Urinary bladder (tissue), 3 donors: ENCODE measurements at regions not wholly inside any gene's neighbourhood (a gene's known extent, or its start where the extent isn't known, plus 50 kb on each side); places are given as distances from the start of the nearest gene placed in this dataset.

Experiments used
- DNase-seq: peaks from one replicate; pipeline ENCODE4 v3.0.0-alpha.2; 2015; ENCODE audit errors: extremely low spot score
- H3K27ac ChIP-seq: one replicate; pipeline ENCODE4 v1.5.1; 2013; ENCODE audit warnings: low read depth, mild to moderate bottlenecking, moderate library complexity
- H3K36me3 ChIP-seq: one replicate; pipeline ENCODE4 v1.6.1; 2013; ENCODE audit warnings: mild to moderate bottlenecking, moderate library complexity; ENCODE audit not compliant: insufficient read depth
- H3K4me1 ChIP-seq: one replicate; pipeline ENCODE4 v1.6.1; 2013; ENCODE audit warnings: mild to moderate bottlenecking, moderate library complexity; ENCODE audit not compliant: insufficient read depth
- H3K4me3 ChIP-seq: one replicate; pipeline ENCODE4 v1.5.1; 2013; ENCODE audit warnings: low read depth, low read length
- WGBS: extraction: QIAGEN DNeasy Blood & Tissue Kit; methylation state at CpG from one replicate; pipeline ENCODE4 v1.1.7; 2013; 5-methylcytosine and 5-hydroxymethylcytosine counted together
- donor health status: healthy with polysubstance abuse.
- donor health status: healthy.

DNA sequence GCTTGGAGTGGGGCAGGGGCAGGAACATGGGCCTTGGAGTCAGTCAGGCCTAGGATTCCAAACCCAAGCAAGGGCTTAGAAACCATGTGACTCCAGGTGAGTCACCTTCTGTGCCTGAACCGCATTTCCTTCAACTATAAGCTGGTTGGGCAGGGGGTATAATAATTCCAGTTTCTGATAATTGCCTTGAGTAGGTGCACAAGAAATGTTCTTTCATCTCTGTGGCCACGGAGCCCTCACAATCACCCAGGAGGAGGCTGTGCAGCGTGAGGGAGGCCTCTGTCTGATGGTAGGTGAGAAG is 112.1 kb upstream of the HAAO start:
- Histone ChIP-seq H3K27ac (no peak overlapping the region), H3K4me1 (no peaks in the 10 kb centered on the region), H3K4me3 (no peak overlapping the region), H3K36me3 (no peaks in the 10 kb centered on the region)
- no peak for DNase-seq
- WGBS = 93% methylated on average over 3 of the region's 3 CpGs

DNA sequence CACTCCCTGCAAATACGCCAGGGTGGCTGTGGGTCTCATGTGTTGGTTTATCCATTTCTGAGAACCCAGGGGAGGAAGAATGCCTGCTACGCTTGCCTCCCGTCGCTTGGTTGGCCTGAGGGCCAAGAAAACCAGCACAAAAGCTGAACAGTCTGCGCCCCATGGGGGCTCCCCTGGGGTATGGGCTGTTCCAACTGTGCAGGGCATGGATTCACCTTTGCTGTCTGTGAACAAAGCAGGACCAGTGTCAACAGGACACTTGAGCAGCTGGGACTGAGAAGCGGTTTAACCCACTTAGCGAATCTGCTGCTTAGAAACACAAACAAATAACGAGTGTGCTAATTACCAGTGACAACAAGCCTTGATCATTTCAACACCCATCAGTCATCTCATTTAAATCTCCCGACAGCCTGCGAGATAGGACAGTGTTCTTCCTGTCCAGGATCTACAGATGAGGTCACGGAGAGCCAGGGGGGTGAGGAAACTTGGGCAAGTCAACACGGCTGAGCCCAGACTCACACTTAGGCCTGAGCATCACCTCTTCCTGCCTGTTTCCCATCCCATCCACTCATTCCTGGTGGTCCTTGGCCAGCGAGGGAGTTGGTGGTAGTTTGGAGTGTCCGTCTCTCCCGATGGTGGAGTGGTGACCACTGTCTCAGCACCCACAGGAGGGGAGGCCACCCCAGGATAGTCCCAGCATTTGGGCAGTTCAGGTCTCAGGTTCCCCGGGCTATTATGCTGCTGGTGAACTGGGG is 111.6 kb upstream of the HAAO start:
- WGBS = 88% methylated on average over 16 of the region's 16 CpGs
- no peak for DNase-seq
- Histone ChIP-seq H3K4me3 (no peak overlapping the region), H3K36me3 (no peaks in the 10 kb centered on the region), H3K27ac (no peak overlapping the region), H3K4me1 (no peaks in the 10 kb centered on the region)

DNA sequence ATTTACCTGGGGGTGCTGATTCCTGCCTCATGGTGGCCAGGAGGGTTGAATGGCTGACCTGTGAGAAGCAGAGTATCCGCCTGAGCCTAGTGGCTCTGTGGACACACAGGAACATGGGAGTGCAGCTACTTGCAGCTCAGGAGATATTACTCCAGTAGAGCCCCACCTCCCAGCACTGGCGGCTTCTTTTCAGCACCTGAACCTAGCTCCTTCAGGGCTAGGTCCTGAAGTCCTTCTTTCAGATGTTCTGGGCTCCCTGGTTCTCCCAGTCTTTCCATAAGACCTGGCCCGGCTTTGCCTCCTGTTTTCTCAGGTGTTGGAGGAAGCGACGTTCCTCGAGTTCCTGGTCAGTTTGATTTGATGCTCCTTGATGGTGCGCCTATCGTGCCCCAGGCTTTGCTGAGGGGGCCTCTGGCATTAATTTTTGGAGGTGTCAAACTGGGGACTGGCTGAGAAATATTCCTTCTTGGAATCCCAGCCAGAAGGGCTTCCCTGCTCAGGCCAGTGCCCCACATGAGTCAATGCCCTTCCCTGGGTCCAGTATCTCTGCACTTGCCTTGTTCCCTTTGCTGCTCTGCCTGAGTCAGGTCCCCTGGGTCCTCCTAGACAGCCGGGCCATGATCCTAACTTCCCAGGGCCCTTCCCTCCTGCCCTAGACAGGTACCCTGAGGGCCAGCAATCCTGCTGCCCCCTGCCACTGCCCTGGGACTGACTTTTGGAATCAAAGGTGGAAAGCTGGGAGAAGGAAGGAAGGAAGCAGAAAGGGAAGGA is 110.7 kb upstream of the HAAO start:
- Histone ChIP-seq H3K4me1 (no peaks in the 10 kb centered on the region), H3K27ac (no peak overlapping the region), H3K36me3 (no peaks in the 10 kb centered on the region), H3K4me3 (no peak overlapping the region)
- DNase-seq = no peak
- WGBS = 85% methylated on average over 9 of the region's 9 CpGs

DNA sequence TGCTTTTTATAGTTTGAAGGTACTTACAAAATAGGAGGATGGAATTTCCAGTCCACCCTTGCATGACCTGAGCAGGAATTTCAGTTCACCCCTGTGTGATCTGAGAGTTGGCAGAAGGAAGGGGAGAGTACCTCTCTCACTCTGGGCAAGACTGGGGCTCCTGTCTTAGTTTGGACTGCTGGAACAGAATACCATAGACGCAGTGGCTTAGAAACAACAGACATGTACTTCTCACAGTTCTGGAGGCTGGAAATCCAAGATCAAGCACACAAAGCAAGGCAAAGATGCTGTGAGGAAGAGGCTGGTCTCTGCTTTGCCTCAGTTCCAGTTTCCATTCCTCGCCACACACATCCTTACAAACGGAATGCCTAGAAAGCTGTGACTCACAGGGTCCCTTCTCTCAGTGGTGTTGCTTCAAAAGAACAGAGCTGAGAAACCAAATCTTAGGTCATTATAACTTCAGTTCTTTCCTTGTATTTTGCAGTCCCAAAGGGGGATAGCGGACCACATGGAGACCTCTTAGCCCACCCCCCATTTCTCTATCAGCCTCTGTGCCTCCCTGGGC is 108.8 kb upstream of the HAAO start:
- Histone ChIP-seq H3K36me3 (no peaks in the 10 kb centered on the region), H3K27ac (no peak overlapping the region), H3K4me3 (no peak overlapping the region), H3K4me1 (no peaks in the 10 kb centered on the region)
- whole genome bisulfite sequencing = 70% methylated on average over 4 of the region's 4 CpGs
- DNase-seq = no peak

DNA sequence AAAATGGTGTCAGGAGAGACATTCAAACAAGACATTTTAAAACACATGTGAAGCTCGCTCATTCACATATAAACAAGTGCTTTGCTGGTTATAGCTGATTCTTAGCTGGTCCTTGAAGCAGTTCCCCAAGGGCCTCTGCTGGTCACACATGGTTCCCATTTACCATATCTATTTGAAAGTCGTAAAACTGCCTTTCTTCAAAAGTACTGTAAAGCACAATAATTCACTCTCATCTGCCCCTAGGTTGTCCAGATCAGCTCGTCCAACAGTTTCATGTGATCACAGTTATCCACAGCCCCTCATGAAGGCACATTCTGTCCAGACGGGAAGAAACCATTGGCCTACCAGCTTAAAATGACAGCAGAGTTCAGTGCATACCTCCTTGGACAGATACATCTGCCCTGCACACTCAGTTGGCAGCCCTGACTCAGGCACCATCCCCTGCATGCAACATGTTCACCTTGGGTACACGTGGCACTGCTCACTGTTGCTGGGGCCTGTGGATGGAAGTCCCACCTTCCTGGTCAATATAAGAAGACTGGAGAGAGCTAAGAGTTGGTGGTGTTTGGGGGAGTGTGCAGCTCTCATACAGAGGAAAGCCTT is 108.0 kb upstream of the HAAO start:
- H3K4me1 ChIP-seq = no peaks in the 10 kb centered on the region
- no peak overlapping the region for H3K27ac ChIP-seq

DNA sequence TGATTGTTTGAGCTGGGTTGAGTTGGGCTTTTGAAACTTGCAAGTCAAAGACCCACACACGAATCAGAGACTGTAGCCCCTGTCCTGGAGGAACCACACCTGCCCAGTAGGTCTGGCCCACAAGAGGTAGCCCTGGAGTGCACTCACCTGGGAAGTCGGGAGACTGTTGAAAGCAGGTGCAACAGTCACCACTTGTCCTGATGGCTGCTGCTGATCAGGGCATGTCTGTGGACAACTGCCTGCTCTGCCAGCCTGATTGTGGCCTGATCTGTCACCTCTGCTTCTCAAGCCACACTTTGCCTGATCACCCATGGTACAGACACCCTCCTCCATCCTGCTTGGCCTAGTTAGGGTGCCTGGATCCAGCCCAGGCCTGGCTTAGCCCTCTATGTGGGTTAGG is 105.0 kb upstream of the HAAO start:
- Histone ChIP-seq H3K4me1 (no peaks in the 10 kb centered on the region), H3K4me3 (no peak overlapping the region), H3K36me3 (no peaks in the 10 kb centered on the region), H3K27ac (no peak overlapping the region)
- WGBS = 92% methylated on average over 2 of the region's 2 CpGs
- no peak for DNase-seq

More for the DNA sequence above, 108.0 kb upstream of the HAAO start:
- 67% methylated on average over 5 of the region's 5 CpGs for WGBS
- H3K4me3 ChIP-seq = no peak overlapping the region
- no peak for DNase-seq
- no peaks in the 10 kb centered on the region for H3K36me3 ChIP-seq

DNA sequence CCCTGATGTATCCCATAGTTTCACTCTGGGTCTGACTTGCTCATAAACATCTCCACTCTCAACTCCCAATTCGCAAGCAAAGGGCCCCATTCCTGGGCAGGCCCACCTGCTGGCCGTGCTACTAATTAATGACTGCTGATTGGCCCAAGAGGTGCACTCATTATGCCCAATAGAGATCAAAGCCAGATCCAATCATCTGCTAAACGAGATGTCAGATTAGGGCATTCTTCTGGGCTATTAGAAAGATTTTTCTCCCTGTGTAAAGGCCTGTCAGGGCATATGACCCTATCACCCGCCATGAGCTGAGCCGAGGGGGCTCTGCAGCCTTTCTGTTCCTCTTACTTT is 103.4 kb upstream of the HAAO start:
- DNase-seq = no peak
- H3K4me1 ChIP-seq = no peaks in the 10 kb centered on the region
- no peak overlapping the region for H3K27ac ChIP-seq
- H3K36me3 ChIP-seq = no peaks in the 10 kb centered on the region
- 93% methylated on average over 5 of the region's 5 CpGs for WGBS
- H3K4me3 ChIP-seq = no peak overlapping the region

DNA sequence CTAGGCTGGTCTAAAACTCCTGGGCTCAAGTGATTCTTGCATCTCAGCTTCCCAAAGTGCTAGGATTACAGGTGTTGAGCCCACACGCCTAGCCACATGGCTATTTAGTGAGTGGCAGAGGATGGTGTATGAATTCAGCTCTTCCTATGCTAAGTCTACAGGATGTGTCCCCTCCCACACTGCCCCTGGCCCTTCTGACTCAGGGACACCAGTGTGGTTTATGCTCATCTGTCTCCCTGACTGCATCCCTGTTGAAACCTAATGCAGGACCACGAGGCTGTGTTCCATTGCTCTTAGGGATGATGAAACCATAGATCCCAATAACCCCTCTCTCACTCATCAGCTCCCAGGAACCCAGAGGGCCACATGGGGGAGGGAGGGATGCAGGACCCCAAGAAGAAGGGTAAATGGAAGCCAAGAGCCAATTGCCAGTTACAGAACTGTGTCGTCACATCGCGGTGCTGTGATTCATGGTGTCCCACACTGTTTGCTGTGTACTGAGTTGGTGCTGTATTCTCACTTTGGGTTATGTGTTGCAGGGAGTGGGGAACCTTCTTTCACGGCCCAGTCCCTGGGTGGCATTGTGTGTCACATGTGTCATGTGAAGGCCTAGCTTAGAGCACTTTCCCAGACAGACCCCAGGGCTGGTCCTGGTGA is 102.9 kb upstream of the HAAO start:
- no peaks in the 10 kb centered on the region for H3K4me1 ChIP-seq
- no peak overlapping the region for H3K4me3 ChIP-seq
- no peak for DNase-seq
- H3K27ac ChIP-seq = no peak overlapping the region
- WGBS = 92% methylated on average over 6 of the region's 6 CpGs
- no peaks in the 10 kb centered on the region for H3K36me3 ChIP-seq

DNA sequence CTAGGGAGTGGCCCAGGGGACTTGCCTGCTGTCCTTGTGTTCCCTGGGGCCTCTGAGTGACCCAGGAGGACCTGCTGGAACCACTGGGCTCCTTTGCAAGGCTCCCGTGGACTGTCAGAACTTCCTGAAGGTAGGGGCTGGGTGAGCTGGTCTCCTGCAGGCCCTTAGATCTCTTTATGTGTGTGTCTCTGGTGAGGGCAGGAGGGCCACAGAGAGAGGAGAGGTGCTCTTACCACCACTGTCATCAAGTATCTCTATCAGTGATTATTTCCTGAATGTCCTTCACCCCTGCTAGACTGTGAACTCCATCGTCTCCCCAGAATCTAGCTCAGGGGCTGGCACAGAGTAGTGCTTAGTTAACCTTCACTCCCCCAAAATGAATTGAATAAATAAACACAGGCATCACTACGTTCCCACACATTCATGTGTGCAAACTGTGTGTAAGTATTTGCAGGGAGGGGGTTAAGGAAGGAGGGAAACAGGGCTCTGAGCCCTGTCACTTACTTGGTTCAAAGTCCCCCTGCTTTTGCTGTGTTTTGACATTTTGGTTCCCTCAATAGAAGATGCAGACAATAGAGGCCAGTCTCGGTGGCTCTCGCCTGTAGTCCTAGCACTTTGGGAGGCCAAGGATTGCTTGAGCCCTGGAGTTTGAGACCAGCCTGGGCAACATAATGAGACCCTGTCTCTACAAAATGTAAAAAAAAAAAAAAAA is 100.8 kb upstream of the HAAO start:
- no peak overlapping the region for H3K27ac ChIP-seq
- 84% methylated on average over 5 of the region's 5 CpGs for WGBS
- H3K4me1 ChIP-seq = no peaks in the 10 kb centered on the region
- no peak overlapping the region for H3K4me3 ChIP-seq
- DNase-seq = no peak
- no peaks in the 10 kb centered on the region for H3K36me3 ChIP-seq

DNA sequence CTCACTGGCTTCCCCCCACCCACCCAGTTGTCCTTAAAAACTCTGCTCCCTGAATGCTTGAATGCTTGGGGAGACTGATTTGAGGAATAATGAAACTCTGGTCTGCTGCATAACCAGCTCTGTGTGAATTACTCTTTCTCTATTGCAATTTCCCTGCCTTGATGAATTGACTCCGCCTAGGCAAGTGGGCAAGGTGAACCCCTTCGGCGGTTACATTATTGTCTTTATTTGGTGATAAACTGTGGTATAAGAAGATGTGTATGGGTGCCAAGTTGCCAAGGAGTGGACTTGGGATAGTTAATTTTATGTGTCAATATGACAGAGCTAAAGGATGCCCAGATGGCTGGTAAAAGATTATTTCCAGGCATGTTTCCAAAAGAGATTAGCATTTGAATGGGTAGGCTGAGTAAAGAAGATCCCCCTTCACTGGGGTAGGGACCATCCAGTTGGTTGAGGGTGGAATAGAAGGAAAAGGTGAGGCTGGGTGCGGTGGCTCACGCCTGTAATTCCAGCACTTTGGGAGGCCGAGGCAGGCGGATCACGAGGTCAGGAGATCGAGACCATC is 98.5 kb upstream of the HAAO start:
- DNase-seq = no peak
- 95% methylated on average over 9 of the region's 9 CpGs for WGBS
- H3K4me3 ChIP-seq = no peak overlapping the region
- no peak overlapping the region for H3K27ac ChIP-seq
- no peaks in the 10 kb centered on the region for H3K4me1 ChIP-seq
- no peaks in the 10 kb centered on the region for H3K36me3 ChIP-seq

DNA sequence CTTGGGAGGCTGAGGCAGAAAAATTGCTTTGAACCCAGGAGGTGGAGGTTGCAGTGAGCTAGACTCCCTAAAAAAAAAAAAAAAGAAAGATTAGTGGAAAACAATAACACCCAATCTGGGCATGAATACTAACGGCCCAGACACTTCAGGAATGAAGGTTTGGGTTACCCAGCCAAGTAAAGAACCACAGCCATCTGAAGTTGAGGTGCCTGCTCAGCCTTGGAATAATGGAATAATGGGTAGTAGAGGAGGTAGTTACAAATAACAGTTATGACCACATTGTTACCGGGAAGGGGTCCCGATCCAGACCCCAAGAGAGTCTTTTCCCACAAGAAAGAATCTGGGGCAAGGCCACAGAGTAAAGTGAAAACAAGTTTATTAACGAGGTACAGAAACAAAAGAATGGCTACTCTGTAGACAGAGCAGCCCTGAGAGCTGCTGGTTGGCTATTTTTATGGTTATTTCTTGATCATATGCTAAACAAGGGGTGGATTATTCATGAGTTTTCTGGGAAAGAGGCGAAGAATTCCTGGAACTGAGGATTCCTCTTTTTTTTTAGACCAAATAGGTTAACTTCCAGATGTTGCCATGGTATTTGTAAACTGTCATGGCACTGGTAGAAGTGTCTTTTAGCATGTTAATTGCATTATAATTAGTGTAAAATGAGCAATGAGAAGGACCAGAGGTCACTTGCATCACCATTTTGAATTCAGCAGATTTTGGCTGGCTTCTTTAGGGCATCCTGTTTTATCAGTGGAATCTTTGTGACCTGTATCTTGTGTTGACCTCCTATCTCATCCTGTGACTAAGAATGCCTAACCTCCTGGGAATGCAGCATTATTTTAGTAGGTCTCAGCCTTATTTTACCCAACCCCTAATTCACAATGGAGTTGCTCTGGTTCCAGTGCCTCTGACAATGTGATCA is 96.2 kb upstream of the HAAO start:
- 85% methylated on average over 5 of the region's 5 CpGs for WGBS
- DNase-seq = no peak
- no peaks in the 10 kb centered on the region for H3K4me1 ChIP-seq
- H3K36me3 ChIP-seq = no peaks in the 10 kb centered on the region
- H3K4me3 ChIP-seq = no peak overlapping the region
- H3K27ac ChIP-seq = no peak overlapping the region

DNA sequence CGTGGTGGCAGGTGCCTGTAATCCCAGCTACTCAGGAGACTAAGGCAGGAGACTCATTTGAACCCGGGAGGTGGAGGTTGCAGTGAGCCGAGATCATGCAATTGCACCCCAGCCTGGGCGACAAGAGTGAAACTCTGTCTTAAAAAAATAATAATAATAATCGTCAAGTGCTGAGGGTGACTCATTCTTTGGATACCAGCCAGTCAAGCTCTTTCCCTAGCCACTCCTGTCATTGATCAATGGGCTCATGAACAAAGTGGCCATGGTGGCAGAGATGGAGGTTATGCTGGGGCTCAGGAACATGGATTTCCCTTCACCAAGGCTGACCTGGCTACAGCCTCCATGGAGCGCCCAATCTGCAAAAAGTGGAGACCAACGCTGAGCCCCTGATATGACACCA is 94.5 kb upstream of the HAAO start:
- DNase-seq = no peak
- 81% methylated on average over 7 of the region's 7 CpGs for WGBS

More for the DNA sequence above, 94.5 kb upstream of the HAAO start:
- Histone ChIP-seq H3K27ac (no peak overlapping the region), H3K4me3 (no peak overlapping the region), H3K36me3 (no peaks in the 10 kb centered on the region), H3K4me1 (no peaks in the 10 kb centered on the region)
